ENCODE measurements at regions not wholly inside any gene's neighbourhood (a gene's known extent, or its start where the extent isn't known, plus 50 kb on each side); places are given as distances from the start of the nearest gene placed in this dataset.

DNA sequence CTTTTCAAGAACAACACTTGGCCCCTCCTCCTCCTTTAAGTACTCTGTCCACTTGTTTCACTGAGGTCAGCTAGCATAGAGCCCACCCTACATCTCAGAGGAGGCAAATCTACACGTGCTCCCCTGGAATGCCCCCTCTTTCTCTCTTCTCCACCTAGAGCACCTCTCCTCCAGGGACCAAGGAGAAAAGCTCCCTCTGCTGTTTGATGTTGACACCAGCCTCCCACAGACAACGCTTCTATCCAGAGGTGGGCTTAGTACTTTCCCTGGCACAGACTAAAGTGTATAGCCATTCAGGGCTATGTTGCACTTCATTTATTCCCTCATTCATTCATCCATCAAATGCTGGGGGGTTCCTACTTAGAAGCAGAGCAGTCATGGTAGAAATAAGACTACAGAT, 68.2 kb upstream of the TAF1L start:
- Histone ChIP-seq H3K4me3 (replicated peaks in 1 of 2; ENCODE audit: low read depth in 1 of 2, low read length in 2 of 2) (no peak overlapping the region), H3K27me3 (ENCODE audit: insufficient read depth, low read length) (peaks cover 15% of the 10 kb centered on the region; the same call in 1 of the 2 replicates), H3K27ac (ENCODE audit: low read depth, low read length) (no peak overlapping the region), H3K9ac (ENCODE audit: low read length) (no peak overlapping the region), H3K9me2 (ENCODE audit: insufficient read depth) (no peaks in the 10 kb centered on the region), H4K20me1 (ENCODE audit: insufficient read depth) (no peaks in the 10 kb centered on the region), H3K79me2 (ENCODE audit: insufficient read depth, low read length) (no peaks in the 10 kb centered on the region), H2AFZ (ENCODE audit: low read depth, low read length, poor library complexity, severe bottlenecking) (no peak overlapping the region), H3K36me3 (ENCODE audit: control insufficient read depth in 1 of 2, insufficient read depth in 2 of 2, low read length in 2 of 2) (no peaks in the 10 kb centered on the region), H3K9me3 (ENCODE audit: control insufficient read depth in 1 of 2, insufficient read depth in 1 of 2, low read depth in 1 of 2, low read length in 2 of 2) (no peaks in the 10 kb centered on the region), H3K4me1 (ENCODE audit: control insufficient read depth in 1 of 2, insufficient read depth in 2 of 2, low read length in 2 of 2) (peaks cover 6 to 9% of the 10 kb centered on the region in 2 experiments; a peak in 3 of 4 replicates), H3K4me2 (ENCODE audit: low read length) (no peak overlapping the region)
- RAD21 ChIA-PET (ENCODE audit: low non-redundant PET in 1 of 2, low total read pairs in 2 of 2, uncharacterized antibody in 2 of 2, unreplicated experiment in 2 of 2), result interaction anchor here in 1 of 2 experiments (1.0 kb wide), 1 partner anchor 114 kb away, joined by 4 read pairs; no protein-coding TSS in a partner anchor
- CTCF ChIA-PET, result interaction anchor here (0.8 to 1.5 kb wide), 3 partner anchors 115 to 325 kb away, joined by 3 to 10 read pairs (median 8); no protein-coding TSS in a partner anchor
- DNase-seq (ENCODE audit: low read depth, low spot score) (no peak), ATAC-seq (peak; percentile 78)
- TF ChIP-seq ZFX (IDR thresholded peaks at IDR 0.05) (no peak), RAD21 (IDR thresholded peaks at IDR 0.05; ENCODE audit: low read depth) (peak; percentile 65)
- TF ChIP-seq, protein P1, sequence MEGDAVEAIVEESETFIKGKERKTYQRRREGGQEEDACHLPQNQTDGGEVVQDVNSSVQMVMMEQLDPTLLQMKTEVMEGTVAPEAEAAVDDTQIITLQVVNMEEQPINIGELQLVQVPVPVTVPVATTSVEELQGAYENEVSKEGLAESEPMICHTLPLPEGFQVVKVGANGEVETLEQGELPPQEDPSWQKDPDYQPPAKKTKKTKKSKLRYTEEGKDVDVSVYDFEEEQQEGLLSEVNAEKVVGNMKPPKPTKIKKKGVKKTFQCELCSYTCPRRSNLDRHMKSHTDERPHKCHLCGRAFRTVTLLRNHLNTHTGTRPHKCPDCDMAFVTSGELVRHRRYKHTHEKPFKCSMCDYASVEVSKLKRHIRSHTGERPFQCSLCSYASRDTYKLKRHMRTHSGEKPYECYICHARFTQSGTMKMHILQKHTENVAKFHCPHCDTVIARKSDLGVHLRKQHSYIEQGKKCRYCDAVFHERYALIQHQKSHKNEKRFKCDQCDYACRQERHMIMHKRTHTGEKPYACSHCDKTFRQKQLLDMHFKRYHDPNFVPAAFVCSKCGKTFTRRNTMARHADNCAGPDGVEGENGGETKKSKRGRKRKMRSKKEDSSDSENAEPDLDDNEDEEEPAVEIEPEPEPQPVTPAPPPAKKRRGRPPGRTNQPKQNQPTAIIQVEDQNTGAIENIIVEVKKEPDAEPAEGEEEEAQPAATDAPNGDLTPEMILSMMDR (IDR thresholded peaks at IDR 0.05 in 2 of 3, conservative IDR thresholded peaks at IDR 0.05 in 1 of 3; ENCODE audit: borderline replicate concordance in 1 of 3, insufficient read depth in 1 of 3, low read depth in 2 of 3, low read length in 2 of 3), result peak; percentile 52 to 57 (median 56); a peak in 5 of 6 replicates
- POLR2A ChIA-PET, result no interaction called here
- BruUV-seq (replicated peaks), result no TSS peak
- intact Hi-C loops (cut with micrococcal nuclease), result loop anchor here (1.0 to 2.0 kb wide), 3 partner anchors 114 to 325 kb away; no protein-coding TSS in a partner anchor

- POLR2A ChIA-PET, result no interaction called here
- no TSS peak for BruUV-seq (replicated peaks)
- CTCF ChIA-PET, result interaction anchor here (1.5 kb wide), 3 partner anchors 116 to 123 kb away, joined by 3 to 10 read pairs (median 8); no protein-coding TSS in a partner anchor
- H3K9ac ChIP-seq (ENCODE audit: low read length), result no peak overlapping the region
- H2AFZ ChIP-seq (ENCODE audit: low read depth, low read length, poor library complexity, severe bottlenecking), result no peak overlapping the region
- H3K36me3 ChIP-seq (ENCODE audit: control insufficient read depth in 1 of 2, insufficient read depth in 2 of 2, low read length in 2 of 2), result no peaks in the 10 kb centered on the region
- H4K20me1 ChIP-seq (ENCODE audit: insufficient read depth), result no peaks in the 10 kb centered on the region
- H3K4me2 ChIP-seq (ENCODE audit: low read length), result no peak overlapping the region
- no peak for TF ChIP-seq ELF1 (IDR thresholded peaks at IDR 0.05; ENCODE audit: borderline replicate concordance, low read depth)
- RAD21 ChIA-PET (ENCODE audit: low non-redundant PET in 1 of 2, low total read pairs in 2 of 2, uncharacterized antibody in 2 of 2, unreplicated experiment in 2 of 2), result no interaction called here
- H3K9me2 ChIP-seq (ENCODE audit: insufficient read depth), result no peaks in the 10 kb centered on the region
- no peak overlapping the region for H3K27ac ChIP-seq (ENCODE audit: low read depth, low read length)
- no peaks in the 10 kb centered on the region for H3K79me2 ChIP-seq (ENCODE audit: insufficient read depth, low read length)
- no peak overlapping the region for H3K4me3 ChIP-seq (replicated peaks in 1 of 2; ENCODE audit: low read depth in 1 of 2, low read length in 2 of 2)
- no peak for DNase-seq (ENCODE audit: low read depth, low spot score)
- intact Hi-C loops (cut with micrococcal nuclease), result no loop called here
- no peaks in the 10 kb centered on the region for H3K9me3 ChIP-seq (ENCODE audit: control insufficient read depth in 1 of 2, insufficient read depth in 1 of 2, low read depth in 1 of 2, low read length in 2 of 2)
- H3K27me3 ChIP-seq (ENCODE audit: insufficient read depth, low read length), result peaks cover 15% of the 10 kb centered on the region; the same call in 1 of the 2 replicates
- H3K4me1 ChIP-seq (ENCODE audit: control insufficient read depth in 1 of 2, insufficient read depth in 2 of 2, low read length in 2 of 2), result peaks cover 0 to 1% of the 10 kb centered on the region in 2 experiments; a peak in 2 of 4 replicates
- no peak for ATAC-seq
Measured at GRCh38 chr9:32704343-32704742, 68.9 kb upstream of the TAF1L start.
